B cell (primary cell): ENCODE measurements at regions not wholly inside any gene's neighbourhood (a gene's known extent, or its start where the extent isn't known, plus 50 kb on each side); places are given as distances from the start of the nearest gene placed in this dataset.

Experiments
- EZH2 ChIP-seq: IDR thresholded peaks from 2 replicates; pipeline ENCODE4 v1.6.1; 2012; ENCODE audit warnings: borderline replicate concordance, low read depth, mild to moderate bottlenecking, moderate library complexity, low read length; ENCODE audit not compliant: insufficient read depth, poor library complexity, severe bottlenecking
- TF ChIP-seq, protein P1 (sequence below): fragments of 200-600 bp; IDR thresholded peaks from one replicate; pipeline ENCODE4 v1.8.0; 2022; ENCODE audit warnings: antibody characterized with exemption, mild to moderate bottlenecking

DNA sequence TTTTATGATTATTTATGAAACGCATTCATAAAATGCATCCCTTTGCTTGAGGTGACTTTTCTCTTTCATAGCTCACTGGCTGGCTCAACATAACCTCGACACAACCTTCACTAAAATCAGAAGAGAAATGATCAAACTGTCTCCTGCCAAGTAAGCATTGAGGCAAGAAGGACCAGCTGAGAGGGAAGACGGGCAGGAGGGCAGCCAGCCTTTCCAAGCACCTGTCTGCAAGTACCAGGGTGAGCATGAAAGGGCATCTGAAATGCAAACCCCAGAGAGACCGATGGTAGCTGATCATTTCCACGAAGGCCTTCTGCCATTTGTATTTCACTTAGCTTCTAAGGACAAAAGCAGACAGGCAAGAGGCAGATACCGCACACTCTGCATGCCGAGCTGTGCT is 52.1 kb upstream of the RPH3AL start:
- TF ChIP-seq EZH2, result no peak
- TF ChIP-seq, protein P1, sequence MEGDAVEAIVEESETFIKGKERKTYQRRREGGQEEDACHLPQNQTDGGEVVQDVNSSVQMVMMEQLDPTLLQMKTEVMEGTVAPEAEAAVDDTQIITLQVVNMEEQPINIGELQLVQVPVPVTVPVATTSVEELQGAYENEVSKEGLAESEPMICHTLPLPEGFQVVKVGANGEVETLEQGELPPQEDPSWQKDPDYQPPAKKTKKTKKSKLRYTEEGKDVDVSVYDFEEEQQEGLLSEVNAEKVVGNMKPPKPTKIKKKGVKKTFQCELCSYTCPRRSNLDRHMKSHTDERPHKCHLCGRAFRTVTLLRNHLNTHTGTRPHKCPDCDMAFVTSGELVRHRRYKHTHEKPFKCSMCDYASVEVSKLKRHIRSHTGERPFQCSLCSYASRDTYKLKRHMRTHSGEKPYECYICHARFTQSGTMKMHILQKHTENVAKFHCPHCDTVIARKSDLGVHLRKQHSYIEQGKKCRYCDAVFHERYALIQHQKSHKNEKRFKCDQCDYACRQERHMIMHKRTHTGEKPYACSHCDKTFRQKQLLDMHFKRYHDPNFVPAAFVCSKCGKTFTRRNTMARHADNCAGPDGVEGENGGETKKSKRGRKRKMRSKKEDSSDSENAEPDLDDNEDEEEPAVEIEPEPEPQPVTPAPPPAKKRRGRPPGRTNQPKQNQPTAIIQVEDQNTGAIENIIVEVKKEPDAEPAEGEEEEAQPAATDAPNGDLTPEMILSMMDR, result no peak
